GM12874 (cell line): ENCODE measurements at regions not wholly inside any gene's neighbourhood (a gene's known extent, or its start where the extent isn't known, plus 50 kb on each side); places are given as distances from the start of the nearest gene placed in this dataset.

Experiments
- TF ChIP-seq, protein P1 (sequence below): IDR thresholded peaks from 2 replicates; pipeline ENCODE4 v1.5.1; 2011; ENCODE audit warnings: low read depth, mild to moderate bottlenecking, control low read depth, low read length, moderate library complexity; ENCODE audit not compliant: insufficient read depth

DNA sequence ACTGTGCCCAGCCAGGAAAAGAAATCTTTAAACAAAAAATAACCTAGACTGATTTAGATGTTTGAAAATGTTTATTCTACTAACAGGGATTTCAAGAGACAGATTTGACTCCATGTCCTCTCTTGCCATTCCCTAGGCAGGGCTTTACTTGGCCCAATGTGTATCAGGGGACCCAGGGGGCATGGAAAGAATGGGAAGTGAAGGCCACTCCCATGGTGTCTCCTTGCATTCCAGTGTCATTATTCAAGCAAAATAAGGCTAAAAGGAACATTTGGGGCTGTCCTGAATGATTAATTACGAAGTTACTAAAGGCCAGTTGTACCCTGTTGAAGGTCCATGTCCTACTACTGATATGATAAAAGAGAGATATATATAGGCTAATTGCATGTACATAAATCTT, 151.9 kb upstream of the ATF7IP start:
- TF ChIP-seq, protein P1, sequence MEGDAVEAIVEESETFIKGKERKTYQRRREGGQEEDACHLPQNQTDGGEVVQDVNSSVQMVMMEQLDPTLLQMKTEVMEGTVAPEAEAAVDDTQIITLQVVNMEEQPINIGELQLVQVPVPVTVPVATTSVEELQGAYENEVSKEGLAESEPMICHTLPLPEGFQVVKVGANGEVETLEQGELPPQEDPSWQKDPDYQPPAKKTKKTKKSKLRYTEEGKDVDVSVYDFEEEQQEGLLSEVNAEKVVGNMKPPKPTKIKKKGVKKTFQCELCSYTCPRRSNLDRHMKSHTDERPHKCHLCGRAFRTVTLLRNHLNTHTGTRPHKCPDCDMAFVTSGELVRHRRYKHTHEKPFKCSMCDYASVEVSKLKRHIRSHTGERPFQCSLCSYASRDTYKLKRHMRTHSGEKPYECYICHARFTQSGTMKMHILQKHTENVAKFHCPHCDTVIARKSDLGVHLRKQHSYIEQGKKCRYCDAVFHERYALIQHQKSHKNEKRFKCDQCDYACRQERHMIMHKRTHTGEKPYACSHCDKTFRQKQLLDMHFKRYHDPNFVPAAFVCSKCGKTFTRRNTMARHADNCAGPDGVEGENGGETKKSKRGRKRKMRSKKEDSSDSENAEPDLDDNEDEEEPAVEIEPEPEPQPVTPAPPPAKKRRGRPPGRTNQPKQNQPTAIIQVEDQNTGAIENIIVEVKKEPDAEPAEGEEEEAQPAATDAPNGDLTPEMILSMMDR: no peak

GRCh38 chr12:14214495-14214894, 151.0 kb upstream of the ATF7IP start:
- TF ChIP-seq, protein P1: no peak

- TF ChIP-seq, protein P1: no peak
Observed at GRCh38 chr12:14216405-14217294, 148.8 kb upstream of the ATF7IP start.

GRCh38 chr12:14219156-14219555, 146.3 kb upstream of the ATF7IP start:
- TF ChIP-seq, protein P1: no peak

DNA sequence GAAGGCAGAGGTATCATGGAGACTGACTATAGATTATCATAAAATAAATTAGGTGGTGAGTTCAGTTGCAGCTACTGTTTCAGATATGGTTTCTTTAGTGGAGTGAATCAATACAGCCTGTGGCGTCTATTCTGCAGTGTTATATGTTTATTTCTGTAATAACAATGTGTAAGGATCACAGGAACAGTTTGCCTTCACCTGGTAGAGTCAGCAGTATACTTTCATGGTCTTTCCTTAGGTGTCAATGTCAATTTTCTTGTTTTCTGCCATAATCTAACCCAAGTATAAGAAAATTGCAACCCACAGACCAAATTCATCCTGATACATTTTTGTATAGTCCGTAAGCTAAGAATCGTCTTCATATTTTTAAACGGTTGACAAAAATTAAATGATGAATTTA, 140.4 kb upstream of the ATF7IP start:
- TF ChIP-seq, protein P1: no peak

- TF ChIP-seq, protein P1: 0 out of 2 replicates have a peak, but pooled peaks have one; percentile 23
Observed at GRCh38 chr12:14238221-14238792, 127.2 kb upstream of the ATF7IP start.

DNA sequence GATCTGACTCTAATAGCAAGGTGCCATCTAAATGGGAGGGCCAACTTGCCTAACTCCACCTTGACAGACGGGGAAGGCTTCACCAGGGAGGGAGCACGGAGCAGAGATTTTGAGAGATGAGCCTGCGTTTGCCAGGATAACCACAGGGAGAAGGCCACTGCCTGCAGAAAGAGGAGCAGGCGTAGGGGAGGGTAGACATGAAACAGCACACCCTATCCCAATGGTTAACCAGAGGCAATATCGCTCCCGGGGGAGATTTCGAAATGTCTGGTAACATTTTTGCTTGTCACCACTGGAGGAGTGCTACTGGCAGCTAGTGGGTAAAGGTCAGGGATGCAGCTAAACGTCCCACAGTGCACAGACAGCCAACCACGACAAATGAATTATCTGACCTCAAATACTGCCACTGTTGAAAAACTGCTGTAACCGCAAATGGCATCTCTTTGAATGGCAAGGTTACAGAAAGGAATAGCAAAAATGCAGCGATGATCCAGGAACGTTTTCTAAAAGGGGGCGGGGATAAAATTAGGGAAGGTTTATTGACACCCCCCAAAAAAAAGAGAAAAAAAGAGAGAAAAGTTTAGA, 126.0 kb upstream of the ATF7IP start:
- TF ChIP-seq, protein P1: peak; percentile 7; the same call in 1 of the 2 replicates
